CD4-positive, alpha-beta T cell treated with Interleukin-15 for 4 hours (primary cell): ENCODE measurements at regions not wholly inside any gene's neighbourhood (a gene's known extent, or its start where the extent isn't known, plus 50 kb on each side); places are given as distances from the start of the nearest gene placed in this dataset.

Source experiments
- DNase-seq: peaks from one replicate; pipeline ENCODE4 v3.0.0-alpha.2; 2020; ENCODE audit warnings: low spot score

- DNase-seq, result no peak
Observed at GRCh38 chr3:194067949-194068362, 68.0 kb upstream of the HES1 start.

- DNase-seq, result no peak
Observed at GRCh38 chr3:194069421-194070219, 66.3 kb upstream of the HES1 start.

- no peak for DNase-seq
Observed at GRCh38 chr3:194070220-194070633, 65.7 kb upstream of the HES1 start.

- DNase-seq, result peak; percentile 34
Observed at GRCh38 chr3:194070634-194071409, 65.1 kb upstream of the HES1 start.

GRCh38 chr3:194072097-194072428 lies 63.9 kb upstream of the HES1 start:
- no peak for DNase-seq

GRCh38 chr3:194072691-194073279 lies 63.2 kb upstream of the HES1 start:
- no peak for DNase-seq

GRCh38 chr3:194073926-194074325 lies 62.0 kb upstream of the HES1 start:
- no peak for DNase-seq

GRCh38 chr3:194075088-194075615 lies 60.8 kb upstream of the HES1 start:
- no peak for DNase-seq

GRCh38 chr3:194075802-194076460 lies 60.0 kb upstream of the HES1 start:
- DNase-seq, result no peak

GRCh38 chr3:194076475-194076874 lies 59.5 kb upstream of the HES1 start:
- DNase-seq, result no peak

GRCh38 chr3:194077602-194078001 lies 58.3 kb upstream of the HES1 start:
- no peak for DNase-seq

- no peak for DNase-seq
Observed at GRCh38 chr3:194078045-194078821, 57.7 kb upstream of the HES1 start.

- no peak for DNase-seq
Observed at GRCh38 chr3:194079702-194080172, 56.2 kb upstream of the HES1 start.

GRCh38 chr3:194080436-194080835 lies 55.5 kb upstream of the HES1 start:
- no peak for DNase-seq

- DNase-seq, result no peak
Observed at GRCh38 chr3:194080913-194081800, 54.8 kb upstream of the HES1 start.

GRCh38 chr3:194081826-194082225 lies 54.1 kb upstream of the HES1 start:
- no peak for DNase-seq

GRCh38 chr3:194082743-194083636 lies 53.0 kb upstream of the HES1 start:
- DNase-seq, result no peak

GRCh38 chr3:194083637-194084224 lies 52.2 kb upstream of the HES1 start:
- no peak for DNase-seq

- no peak for DNase-seq
Observed at GRCh38 chr3:194084284-194084683, 51.7 kb upstream of the HES1 start.
